KMS-11 (cell line): ENCODE measurements at regions not wholly inside any gene's neighbourhood (a gene's known extent, or its start where the extent isn't known, plus 50 kb on each side); places are given as distances from the start of the nearest gene placed in this dataset.

Source experiments
- H2AFZ ChIP-seq: fragments of 200-600 bp; sonication (generic); 2 replicates; pipeline ENCODE4 v1.6.1; 2016; ENCODE audit warnings: antibody characterized with exemption, mixed run types, low read depth
- H3K27ac ChIP-seq: fragments of 200-600 bp; sonication (generic); 2 replicates; pipeline ENCODE4 v1.6.1; 2016; ENCODE audit warnings: mild to moderate bottlenecking, mixed run types
- H3K27me3 ChIP-seq: fragments of 200-600 bp; sonication (generic); 2 replicates; pipeline ENCODE4 v1.6.1; 2017; ENCODE audit warnings: mild to moderate bottlenecking, low read depth, mixed run types, moderate library complexity; ENCODE audit not compliant: insufficient read depth
- H3K36me3 ChIP-seq: fragments of 200-600 bp; sonication (generic); 2 replicates; pipeline ENCODE4 v1.6.1; 2017; ENCODE audit warnings: mild to moderate bottlenecking, mixed run types; ENCODE audit not compliant: insufficient read depth
- H3K4me1 ChIP-seq: fragments of 200-600 bp; sonication (generic); 2 replicates; pipeline ENCODE4 v1.6.1; 2016; ENCODE audit warnings: mild to moderate bottlenecking, low read depth, mixed run types; ENCODE audit not compliant: poor library complexity, severe bottlenecking
- H3K4me2 ChIP-seq: fragments of 200-600 bp; sonication (generic); 2 replicates; pipeline ENCODE4 v1.7.0; 2016; ENCODE audit warnings: mild to moderate bottlenecking, mixed run types
- H3K4me3 ChIP-seq: fragments of 200-600 bp; sonication (generic); IDR thresholded peaks from 2 replicates; pipeline ENCODE4 v1.6.1; 2017; ENCODE audit warnings: low read depth, low read length, mixed read lengths; ENCODE audit not compliant: insufficient read depth
- H3K79me2 ChIP-seq: fragments of 200-600 bp; sonication (generic); 2 replicates; pipeline ENCODE4 v1.6.1; 2016; ENCODE audit warnings: low read depth, mixed run types; ENCODE audit not compliant: insufficient read depth
- H3K9ac ChIP-seq: fragments of 200-600 bp; sonication (generic); 2 replicates; pipeline ENCODE4 v1.6.1; 2016; ENCODE audit warnings: mild to moderate bottlenecking, mixed run types
- H4K20me1 ChIP-seq: fragments of 200-600 bp; sonication (generic); 2 replicates; pipeline ENCODE4 v1.6.1; 2016; ENCODE audit warnings: mild to moderate bottlenecking, mixed run types; ENCODE audit not compliant: insufficient read depth
- CTCF ChIP-seq: fragments of 200-600 bp; sonication (generic); conservative IDR thresholded peaks from 2 replicates; pipeline ENCODE4 v1.6.1; 2017; ENCODE audit warnings: low read depth, mild to moderate bottlenecking, antibody characterized with exemption, low read length, moderate library complexity, mixed read lengths

- H3K9ac ChIP-seq: no peak overlapping the region
- no peaks in the 10 kb centered on the region for H3K36me3 ChIP-seq
- H2AFZ ChIP-seq: no peak overlapping the region
- no peaks in the 10 kb centered on the region for H3K27me3 ChIP-seq
- H3K4me1 ChIP-seq: no peaks in the 10 kb centered on the region
- H4K20me1 ChIP-seq: no peaks in the 10 kb centered on the region
- TF ChIP-seq CTCF: no peak
- H3K4me2 ChIP-seq: no peak overlapping the region
- H3K4me3 ChIP-seq: no peak overlapping the region
- H3K27ac ChIP-seq: no peak overlapping the region
- no peaks in the 10 kb centered on the region for H3K79me2 ChIP-seq
Measured at GRCh38 chr11:87394924-87395323, 357.2 kb downstream of the TMEM135 start.

DNA sequence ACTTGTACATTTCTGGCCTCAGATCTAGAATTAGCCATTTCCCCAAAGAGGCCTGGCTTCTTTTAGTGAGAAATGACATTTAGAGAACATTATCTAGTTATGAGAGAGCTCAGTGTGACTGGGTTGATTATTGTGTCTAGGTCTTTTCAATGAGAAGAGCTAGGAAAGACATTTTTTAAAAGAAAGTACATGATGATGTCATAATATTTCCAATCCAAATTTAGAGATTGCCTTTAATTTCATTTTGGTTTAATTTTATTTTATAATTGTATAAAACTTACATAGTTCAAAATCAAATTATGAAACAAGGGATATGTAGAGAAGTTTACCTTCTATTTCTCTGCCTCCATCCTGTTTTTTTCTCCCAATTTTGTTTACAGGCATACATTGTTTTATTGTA lies 354.9 kb downstream of the TMEM135 start:
- H3K9ac ChIP-seq: no peak overlapping the region
- no peaks in the 10 kb centered on the region for H3K79me2 ChIP-seq
- no peak overlapping the region for H3K4me3 ChIP-seq
- no peaks in the 10 kb centered on the region for H4K20me1 ChIP-seq
- H3K36me3 ChIP-seq: no peaks in the 10 kb centered on the region
- no peak overlapping the region for H3K4me2 ChIP-seq
- H2AFZ ChIP-seq: no peak overlapping the region
- H3K27ac ChIP-seq: no peak overlapping the region
- H3K4me1 ChIP-seq: no peaks in the 10 kb centered on the region
- no peaks in the 10 kb centered on the region for H3K27me3 ChIP-seq
- TF ChIP-seq CTCF: no peak

- Histone ChIP-seq H3K27ac (no peak overlapping the region), H4K20me1 (no peaks in the 10 kb centered on the region), H3K79me2 (no peaks in the 10 kb centered on the region), H3K4me3 (no peak overlapping the region), H3K4me2 (no peak overlapping the region), H3K4me1 (no peaks in the 10 kb centered on the region), H3K27me3 (no peaks in the 10 kb centered on the region), H2AFZ (no peak overlapping the region), H3K36me3 (no peaks in the 10 kb centered on the region), H3K9ac (no peak overlapping the region)
- TF ChIP-seq CTCF: no peak
Measured at GRCh38 chr11:87391496-87391895, 353.8 kb downstream of the TMEM135 start.

GRCh38 chr11:87384078-87384729 lies 346.5 kb downstream of the TMEM135 start:
- H3K27me3 ChIP-seq: no peaks in the 10 kb centered on the region
- H2AFZ ChIP-seq: no peak overlapping the region
- no peak overlapping the region for H3K9ac ChIP-seq
- H3K4me3 ChIP-seq: no peak overlapping the region
- no peaks in the 10 kb centered on the region for H4K20me1 ChIP-seq
- H3K27ac ChIP-seq: no peak overlapping the region
- H3K4me2 ChIP-seq: no peak overlapping the region
- no peaks in the 10 kb centered on the region for H3K79me2 ChIP-seq
- TF ChIP-seq CTCF: no peak
- no peaks in the 10 kb centered on the region for H3K36me3 ChIP-seq
- no peaks in the 10 kb centered on the region for H3K4me1 ChIP-seq
